ENCODE measurements at regions not wholly inside any gene's neighbourhood (a gene's known extent, or its start where the extent isn't known, plus 50 kb on each side); places are given as distances from the start of the nearest gene placed in this dataset.

DNA sequence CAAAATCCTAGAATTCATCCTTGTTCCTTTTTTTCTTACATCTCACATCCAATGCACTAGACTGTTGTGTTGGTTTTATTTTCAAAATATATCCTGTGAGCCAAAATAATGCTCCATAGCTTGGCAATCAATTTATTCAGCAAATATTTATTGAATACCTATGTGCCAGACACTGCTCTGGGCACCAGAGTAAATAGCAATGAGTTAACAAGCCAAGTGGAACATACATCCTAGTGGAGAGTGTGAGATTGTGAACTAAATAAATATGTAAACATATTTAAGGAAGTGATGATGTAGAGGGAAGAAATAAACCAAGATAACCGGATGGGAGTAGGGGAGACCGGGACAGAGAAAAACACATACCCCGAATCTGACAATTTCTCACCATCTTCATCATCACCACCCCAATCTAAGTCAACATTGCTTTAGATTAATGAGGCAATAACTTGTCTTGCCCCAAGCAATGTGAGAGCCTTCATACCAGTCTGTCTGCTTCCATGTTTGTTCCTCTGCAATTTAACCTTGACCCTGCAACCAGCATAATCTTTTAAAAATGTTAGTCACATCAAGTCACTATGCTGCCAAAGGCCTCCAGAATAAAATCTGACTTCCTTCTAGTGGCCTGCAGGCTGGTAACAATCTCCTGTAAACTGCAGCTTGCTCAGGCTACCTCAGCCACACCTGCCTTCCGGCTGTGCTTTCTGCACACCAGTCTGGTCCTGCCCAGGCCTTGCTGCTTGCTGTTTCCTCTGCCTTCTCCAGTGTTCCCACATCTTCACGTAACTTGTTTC, 199.2 kb downstream of the DLEU7 start:
- no peaks in the 10 kb centered on the region for H3K36me3 ChIP-seq
- H3K9me3 ChIP-seq: no peaks in the 10 kb centered on the region
- H3K4me1 ChIP-seq: no peaks in the 10 kb centered on the region
- DNase-seq (no peak), ATAC-seq (no peak)
- H3K4me3 ChIP-seq: no peak overlapping the region
- intact Hi-C loops (cut with DNase I): no loop called here
- no peaks in the 10 kb centered on the region for H3K27me3 ChIP-seq
- TF ChIP-seq, protein P1, sequence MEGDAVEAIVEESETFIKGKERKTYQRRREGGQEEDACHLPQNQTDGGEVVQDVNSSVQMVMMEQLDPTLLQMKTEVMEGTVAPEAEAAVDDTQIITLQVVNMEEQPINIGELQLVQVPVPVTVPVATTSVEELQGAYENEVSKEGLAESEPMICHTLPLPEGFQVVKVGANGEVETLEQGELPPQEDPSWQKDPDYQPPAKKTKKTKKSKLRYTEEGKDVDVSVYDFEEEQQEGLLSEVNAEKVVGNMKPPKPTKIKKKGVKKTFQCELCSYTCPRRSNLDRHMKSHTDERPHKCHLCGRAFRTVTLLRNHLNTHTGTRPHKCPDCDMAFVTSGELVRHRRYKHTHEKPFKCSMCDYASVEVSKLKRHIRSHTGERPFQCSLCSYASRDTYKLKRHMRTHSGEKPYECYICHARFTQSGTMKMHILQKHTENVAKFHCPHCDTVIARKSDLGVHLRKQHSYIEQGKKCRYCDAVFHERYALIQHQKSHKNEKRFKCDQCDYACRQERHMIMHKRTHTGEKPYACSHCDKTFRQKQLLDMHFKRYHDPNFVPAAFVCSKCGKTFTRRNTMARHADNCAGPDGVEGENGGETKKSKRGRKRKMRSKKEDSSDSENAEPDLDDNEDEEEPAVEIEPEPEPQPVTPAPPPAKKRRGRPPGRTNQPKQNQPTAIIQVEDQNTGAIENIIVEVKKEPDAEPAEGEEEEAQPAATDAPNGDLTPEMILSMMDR (IDR thresholded peaks at IDR 0.05): no peak
- H3K27ac ChIP-seq: no peak overlapping the region

- no peak for DNase-seq
- Histone ChIP-seq H3K9me3 (no peaks in the 10 kb centered on the region), H3K4me3 (no peak overlapping the region), H3K27ac (no peak overlapping the region), H3K4me1 (no peaks in the 10 kb centered on the region), H3K36me3 (no peaks in the 10 kb centered on the region), H3K27me3 (no peaks in the 10 kb centered on the region)
- no peak for ATAC-seq
- TF ChIP-seq, protein P1 (IDR thresholded peaks at IDR 0.05): no peak
- intact Hi-C loops (cut with DNase I): no loop called here
Measured at GRCh38 chr13:50645092-50645491, 198.4 kb downstream of the DLEU7 start.

GRCh38 chr13:50646070-50646469, 197.4 kb downstream of the DLEU7 start:
- intact Hi-C loops (cut with DNase I): no loop called here

GRCh38 chr13:50649211-50649610, 194.3 kb downstream of the DLEU7 start:
- no peaks in the 10 kb centered on the region for H3K9me3 ChIP-seq
- H3K27ac ChIP-seq: no peak overlapping the region
- peaks cover 3% of the 10 kb centered on the region for H3K4me1 ChIP-seq
- TF ChIP-seq, protein P1 (IDR thresholded peaks at IDR 0.05): no peak
- no peaks in the 10 kb centered on the region for H3K36me3 ChIP-seq
- ATAC-seq (no peak), DNase-seq (no peak)
- intact Hi-C loops (cut with DNase I): no loop called here
- no peak overlapping the region for H3K4me3 ChIP-seq
- no peaks in the 10 kb centered on the region for H3K27me3 ChIP-seq

More at GRCh38 chr13:50646070-50646469, 197.4 kb downstream of the DLEU7 start:
- ATAC-seq (no peak), DNase-seq (no peak)
- H3K27ac ChIP-seq: no peak overlapping the region
- H3K4me3 ChIP-seq: no peak overlapping the region
- H3K36me3 ChIP-seq: no peaks in the 10 kb centered on the region
- H3K9me3 ChIP-seq: no peaks in the 10 kb centered on the region
- TF ChIP-seq, protein P1 (IDR thresholded peaks at IDR 0.05): no peak
- H3K4me1 ChIP-seq: peaks cover 3% of the 10 kb centered on the region
- H3K27me3 ChIP-seq: no peaks in the 10 kb centered on the region

- H3K4me3 ChIP-seq: no peak overlapping the region
- TF ChIP-seq, protein P1 (IDR thresholded peaks at IDR 0.05): no peak
- no peaks in the 10 kb centered on the region for H3K27me3 ChIP-seq
- no peak overlapping the region for H3K27ac ChIP-seq
- H3K4me1 ChIP-seq: peaks cover 3% of the 10 kb centered on the region
- ATAC-seq (no peak), DNase-seq (no peak)
- no peaks in the 10 kb centered on the region for H3K36me3 ChIP-seq
- intact Hi-C loops (cut with DNase I): no loop called here
- no peaks in the 10 kb centered on the region for H3K9me3 ChIP-seq
Measured at GRCh38 chr13:50650592-50651504, 192.6 kb downstream of the DLEU7 start.
